ENCODE measurements at regions not wholly inside any gene's neighbourhood (a gene's known extent, or its start where the extent isn't known, plus 50 kb on each side); places are given as distances from the start of the nearest gene placed in this dataset.
"Not testable (repeated sequence)": the region's sequence is repeated elsewhere in the genome, so short reads cannot be mapped to it uniquely, and the experiment has no call there.

- TF ChIP-seq CTCF (IDR thresholded peaks at IDR 0.05), result no peak
- DNase-seq (ENCODE audit: low spot score), result peak; percentile 22
- no peak overlapping the region for H3K27ac ChIP-seq
- no peak overlapping the region for H3K4me3 ChIP-seq
These were observed 83.3 kb upstream of the ZNF536 start for GRCh38 chr19:30288911-30289310.

GRCh38 chr19:30289336-30289735, 82.8 kb upstream of the ZNF536 start:
- no peak for TF ChIP-seq CTCF (IDR thresholded peaks at IDR 0.05)
- peak; percentile 56 for DNase-seq (ENCODE audit: low spot score)
- Histone ChIP-seq H3K4me3 (no peak overlapping the region), H3K27ac (no peak overlapping the region)

- not testable (repeated sequence) for DNase-seq (ENCODE audit: low spot score); H3K4me3 ChIP-seq; H3K27ac ChIP-seq
These were observed 81.4 kb upstream of the ZNF536 start for GRCh38 chr19:30290805-30291204.

- H3K27ac ChIP-seq, result no peak overlapping the region
- no peak for TF ChIP-seq CTCF (IDR thresholded peaks at IDR 0.05)
- no peak overlapping the region for H3K4me3 ChIP-seq
- DNase-seq (ENCODE audit: low spot score), result peak; percentile 29
These were observed 79.0 kb upstream of the ZNF536 start for GRCh38 chr19:30293051-30293785.

- no peak for TF ChIP-seq CTCF (IDR thresholded peaks at IDR 0.05)
- H3K4me3 ChIP-seq, result no peak overlapping the region
- H3K27ac ChIP-seq, result no peak overlapping the region
- peak; percentile 61 for DNase-seq (ENCODE audit: low spot score)
These were observed 74.2 kb upstream of the ZNF536 start for GRCh38 chr19:30297969-30298368.

- peak; percentile 53 for DNase-seq (ENCODE audit: low spot score)
- Histone ChIP-seq H3K27ac (no peak overlapping the region), H3K4me3 (no peak overlapping the region)
- no peak for TF ChIP-seq CTCF (IDR thresholded peaks at IDR 0.05)
These were observed 69.0 kb upstream of the ZNF536 start for GRCh38 chr19:30303131-30303654.

GRCh38 chr19:30304540-30304939, 67.6 kb upstream of the ZNF536 start:
- peak; percentile 45 for DNase-seq (ENCODE audit: low spot score)
- Histone ChIP-seq H3K27ac (no peak overlapping the region), H3K4me3 (no peak overlapping the region)
- TF ChIP-seq CTCF (IDR thresholded peaks at IDR 0.05), result no peak
